OCI-LY1 (cell line): ENCODE measurements at regions not wholly inside any gene's neighbourhood (a gene's known extent, or its start where the extent isn't known, plus 50 kb on each side); places are given as distances from the start of the nearest gene placed in this dataset.

Experiments used
- H2AFZ ChIP-seq: fragments of 200-600 bp; sonication (generic), shearing (Covaris generic); 2 replicates; pipeline ENCODE4 v1.6.0; 2014; ENCODE audit warnings: antibody characterized with exemption, mild to moderate bottlenecking, low read length
- H3F3A ChIP-seq: fragments of 200-600 bp; sonication (generic), shearing (Covaris generic); 2 replicates; pipeline ENCODE4 v1.6.0; 2014; ENCODE audit warnings: mild to moderate bottlenecking, antibody characterized with exemption, low read length, moderate library complexity; ENCODE audit not compliant: insufficient read depth
- H3K27ac ChIP-seq: fragments of 200-600 bp; sonication (generic); 2 replicates; pipeline ENCODE4 v1.5.1; 2014; ENCODE audit warnings: low read length, mixed run types, mild to moderate bottlenecking, low read depth; ENCODE audit not compliant: poor library complexity, severe bottlenecking
- H3K27me3 ChIP-seq: fragments of 200-600 bp; sonication (generic); 2 replicates; pipeline ENCODE4 v1.6.0; 2014; ENCODE audit warnings: antibody characterized with exemption, mild to moderate bottlenecking, low read length, moderate library complexity; ENCODE audit not compliant: insufficient read depth
- H3K36me3 ChIP-seq: fragments of 200-600 bp; sonication (generic); 2 replicates; pipeline ENCODE4 v1.6.1; 2014; ENCODE audit warnings: mild to moderate bottlenecking, antibody characterized with exemption, low read length, moderate library complexity, mixed read lengths; ENCODE audit not compliant: insufficient read depth
- H3K4me1 ChIP-seq: fragments of 200-600 bp; sonication (generic); 2 replicates; pipeline ENCODE4 v1.5.1; 2014; ENCODE audit warnings: mild to moderate bottlenecking, low read length, moderate library complexity; ENCODE audit not compliant: insufficient read depth, severe bottlenecking
- H3K4me2 ChIP-seq: fragments of 200-600 bp; sonication (generic), shearing (Covaris generic); 2 replicates; pipeline ENCODE4 v1.6.1; 2014; ENCODE audit warnings: low read length
- H3K4me3 ChIP-seq: fragments of 200-600 bp; sonication (generic); 2 replicates; pipeline ENCODE4 v1.5.1; 2014; ENCODE audit warnings: low read length, low read depth, mild to moderate bottlenecking, mixed read lengths; ENCODE audit not compliant: poor library complexity, severe bottlenecking
- H3K79me2 ChIP-seq: fragments of 200-600 bp; shearing (Covaris generic); 2 replicates; pipeline ENCODE4 v1.6.1; 2016; ENCODE audit warnings: mixed run types, low read length, mixed read lengths; ENCODE audit not compliant: insufficient read depth
- H3K9ac ChIP-seq: fragments of 200-600 bp; sonication (generic), shearing (Covaris generic); 2 replicates; pipeline ENCODE4 v1.6.1; 2014; ENCODE audit warnings: mild to moderate bottlenecking, low read length, mixed read lengths
- H3K9me2 ChIP-seq: fragments of 200-600 bp; sonication (generic), shearing (Covaris generic); 2 replicates; pipeline ENCODE4 v1.6.1; 2014; ENCODE audit warnings: low read depth, mild to moderate bottlenecking, low read length, mixed read lengths
- H3K9me3 ChIP-seq: fragments of 200-600 bp; shearing (Covaris generic); 2 replicates; pipeline ENCODE4 v1.6.1; 2014; ENCODE audit warnings: low read length, mixed read lengths
- H4K20me1 ChIP-seq: fragments of 200-600 bp; sonication (generic), shearing (Covaris generic); 2 replicates; pipeline ENCODE4 v1.6.0; 2016; ENCODE audit warnings: mild to moderate bottlenecking, low read length; ENCODE audit not compliant: insufficient read depth
- EZH2 ChIP-seq: fragments of 200-600 bp; sonication (generic), shearing (Covaris generic); IDR thresholded peaks from 2 replicates; pipeline ENCODE4 v1.8.0; 2017; ENCODE audit warnings: borderline replicate concordance, mixed run types, mild to moderate bottlenecking, antibody characterized with exemption, low read length, moderate library complexity, mixed read lengths
- TF ChIP-seq, protein P1 (sequence below): fragments of 200-600 bp; sonication (generic), shearing (Covaris generic); IDR thresholded peaks from 2 replicates; pipeline ENCODE4 v1.5.1; 2017; ENCODE audit warnings: mild to moderate bottlenecking, antibody characterized with exemption, low read length, moderate library complexity, mixed read lengths

DNA sequence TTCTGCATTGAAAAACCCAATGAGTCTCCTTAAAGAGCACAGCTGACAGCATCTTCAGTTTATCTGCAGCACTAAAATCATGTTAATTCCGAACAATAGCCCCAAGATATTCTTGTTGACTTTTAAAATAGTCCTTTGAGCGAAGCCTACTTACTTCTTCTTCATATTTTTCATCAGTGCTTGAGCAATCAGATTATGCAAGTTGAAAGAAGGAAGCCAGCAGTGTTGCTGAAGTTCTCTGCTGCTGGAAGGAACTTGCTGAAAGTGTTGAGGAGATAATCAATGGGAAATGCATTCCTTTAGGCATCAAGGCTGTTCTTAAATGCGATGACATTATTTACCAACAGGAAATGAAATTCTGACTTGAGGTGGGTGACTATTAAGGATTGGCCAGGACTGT, 105.9 kb upstream of the SNTG2 start:
- H3K4me1 ChIP-seq, result no peaks in the 10 kb centered on the region
- H2AFZ ChIP-seq, result no peak overlapping the region
- no peaks in the 10 kb centered on the region for H4K20me1 ChIP-seq
- H3K9me3 ChIP-seq, result no peaks in the 10 kb centered on the region
- H3K27ac ChIP-seq, result no peak overlapping the region
- TF ChIP-seq EZH2, result no peak
- TF ChIP-seq, protein P1, sequence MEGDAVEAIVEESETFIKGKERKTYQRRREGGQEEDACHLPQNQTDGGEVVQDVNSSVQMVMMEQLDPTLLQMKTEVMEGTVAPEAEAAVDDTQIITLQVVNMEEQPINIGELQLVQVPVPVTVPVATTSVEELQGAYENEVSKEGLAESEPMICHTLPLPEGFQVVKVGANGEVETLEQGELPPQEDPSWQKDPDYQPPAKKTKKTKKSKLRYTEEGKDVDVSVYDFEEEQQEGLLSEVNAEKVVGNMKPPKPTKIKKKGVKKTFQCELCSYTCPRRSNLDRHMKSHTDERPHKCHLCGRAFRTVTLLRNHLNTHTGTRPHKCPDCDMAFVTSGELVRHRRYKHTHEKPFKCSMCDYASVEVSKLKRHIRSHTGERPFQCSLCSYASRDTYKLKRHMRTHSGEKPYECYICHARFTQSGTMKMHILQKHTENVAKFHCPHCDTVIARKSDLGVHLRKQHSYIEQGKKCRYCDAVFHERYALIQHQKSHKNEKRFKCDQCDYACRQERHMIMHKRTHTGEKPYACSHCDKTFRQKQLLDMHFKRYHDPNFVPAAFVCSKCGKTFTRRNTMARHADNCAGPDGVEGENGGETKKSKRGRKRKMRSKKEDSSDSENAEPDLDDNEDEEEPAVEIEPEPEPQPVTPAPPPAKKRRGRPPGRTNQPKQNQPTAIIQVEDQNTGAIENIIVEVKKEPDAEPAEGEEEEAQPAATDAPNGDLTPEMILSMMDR, result no peak
- no peak overlapping the region for H3K4me3 ChIP-seq
- H3F3A ChIP-seq, result no peaks in the 10 kb centered on the region
- H3K27me3 ChIP-seq, result no peaks in the 10 kb centered on the region
- no peak overlapping the region for H3K4me2 ChIP-seq
- H3K9me2 ChIP-seq, result no peaks in the 10 kb centered on the region
- H3K9ac ChIP-seq, result no peak overlapping the region
- H3K79me2 ChIP-seq, result no peaks in the 10 kb centered on the region
- H3K36me3 ChIP-seq, result no peaks in the 10 kb centered on the region

DNA sequence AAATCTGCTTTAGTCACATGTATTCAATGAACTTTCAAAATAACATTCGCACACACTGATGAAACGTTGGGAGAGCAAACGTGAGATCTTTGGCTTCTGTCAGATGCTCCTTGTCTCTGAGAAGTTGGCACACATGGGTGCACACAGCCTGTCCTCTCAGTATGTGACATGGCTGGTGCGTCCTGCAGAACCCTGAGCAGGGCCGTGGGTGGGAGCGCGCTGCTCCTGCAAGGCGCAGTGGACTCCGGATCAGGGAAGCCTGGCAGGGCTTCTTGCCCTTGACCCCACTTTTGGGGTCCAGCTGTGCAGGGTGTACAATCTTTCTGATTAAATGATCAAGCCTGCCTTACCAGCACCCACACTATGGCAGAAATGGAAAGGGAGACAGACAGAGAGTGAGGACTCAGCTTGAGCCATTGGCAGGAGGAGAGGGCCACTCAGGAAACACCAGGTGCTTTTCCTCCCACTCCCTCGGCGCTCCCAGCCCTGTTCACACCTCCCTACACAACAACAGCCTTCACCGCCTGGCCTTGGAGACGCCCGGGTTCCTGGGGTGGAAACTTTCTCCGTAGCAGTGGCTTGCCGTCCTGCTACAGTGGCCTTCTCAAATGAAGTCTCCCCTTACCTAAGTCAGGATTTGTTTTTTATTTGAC, 108.4 kb upstream of the SNTG2 start:
- no peak overlapping the region for H3K4me3 ChIP-seq
- H4K20me1 ChIP-seq, result no peaks in the 10 kb centered on the region
- no peaks in the 10 kb centered on the region for H3K4me1 ChIP-seq
- no peak overlapping the region for H3K27ac ChIP-seq
- no peak overlapping the region for H3K4me2 ChIP-seq
- H3K79me2 ChIP-seq, result no peaks in the 10 kb centered on the region
- no peaks in the 10 kb centered on the region for H3K9me2 ChIP-seq
- H3K9me3 ChIP-seq, result no peaks in the 10 kb centered on the region
- no peak overlapping the region for H2AFZ ChIP-seq
- H3K9ac ChIP-seq, result no peak overlapping the region
- TF ChIP-seq, protein P1, result no peak
- TF ChIP-seq EZH2, result no peak
- H3K36me3 ChIP-seq, result no peaks in the 10 kb centered on the region
- H3K27me3 ChIP-seq, result no peaks in the 10 kb centered on the region
- no peaks in the 10 kb centered on the region for H3F3A ChIP-seq

DNA sequence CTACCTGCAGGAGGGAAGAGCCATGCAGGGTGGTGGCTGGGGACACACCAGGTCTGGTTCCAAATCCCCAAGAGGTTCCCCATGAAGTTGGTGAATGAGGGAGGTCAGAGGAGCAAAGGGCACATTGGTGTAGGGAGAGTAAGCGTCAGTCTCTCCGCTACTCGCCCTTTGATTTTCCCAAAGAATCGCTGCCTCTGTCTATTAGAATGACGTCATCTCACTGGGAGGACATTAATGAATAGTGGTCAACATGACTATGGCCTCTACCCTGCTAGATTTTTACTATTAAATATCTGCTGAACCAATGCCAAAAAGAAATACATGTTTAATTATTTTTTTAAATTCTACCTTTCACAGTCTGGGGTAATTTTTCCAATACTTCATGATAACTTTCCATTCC, 109.6 kb upstream of the SNTG2 start:
- Histone ChIP-seq H3K27me3 (no peaks in the 10 kb centered on the region), H3K9me3 (no peaks in the 10 kb centered on the region), H3K4me2 (no peak overlapping the region), H4K20me1 (no peaks in the 10 kb centered on the region), H3K36me3 (no peaks in the 10 kb centered on the region), H3F3A (no peaks in the 10 kb centered on the region), H3K4me3 (no peak overlapping the region), H3K9ac (no peak overlapping the region), H2AFZ (no peak overlapping the region), H3K9me2 (no peaks in the 10 kb centered on the region), H3K4me1 (no peaks in the 10 kb centered on the region), H3K27ac (no peak overlapping the region), H3K79me2 (no peaks in the 10 kb centered on the region)
- TF ChIP-seq, protein P1, result no peak
